ENCODE measurements at regions not wholly inside any gene's neighbourhood (a gene's known extent, or its start where the extent isn't known, plus 50 kb on each side); places are given as distances from the start of the nearest gene placed in this dataset.

GRCh38 chr4:3715855-3716630, 50.1 kb upstream of the ADRA2C start:
- no peak for DNase-seq (ENCODE audit: low spot score)

- no peak for DNase-seq (ENCODE audit: low spot score)
Measured at GRCh38 chr4:3715061-3715854, 50.9 kb upstream of the ADRA2C start.

GRCh38 chr4:3714642-3715001, 51.6 kb upstream of the ADRA2C start:
- no peak for DNase-seq (ENCODE audit: low spot score)

- no peak for DNase-seq (ENCODE audit: low spot score)
Measured at GRCh38 chr4:3713817-3714641, 52.2 kb upstream of the ADRA2C start.

- DNase-seq (ENCODE audit: low spot score) = no peak
Measured at GRCh38 chr4:3713346-3713745, 52.8 kb upstream of the ADRA2C start.

- no peak for DNase-seq (ENCODE audit: low spot score)
Measured at GRCh38 chr4:3712936-3713335, 53.2 kb upstream of the ADRA2C start.

- no peak for DNase-seq (ENCODE audit: low spot score)
Measured at GRCh38 chr4:3712112-3712805, 53.9 kb upstream of the ADRA2C start.

GRCh38 chr4:3711183-3712111, 54.7 kb upstream of the ADRA2C start:
- DNase-seq (ENCODE audit: low spot score) = no peak

- DNase-seq (ENCODE audit: low spot score) = no peak
Measured at GRCh38 chr4:3710451-3711182, 55.6 kb upstream of the ADRA2C start.

GRCh38 chr4:3709846-3710441, 56.2 kb upstream of the ADRA2C start:
- DNase-seq (ENCODE audit: low spot score) = no peak

- DNase-seq (ENCODE audit: low spot score) = no peak
Measured at GRCh38 chr4:3709061-3709845, 56.9 kb upstream of the ADRA2C start.

- DNase-seq (ENCODE audit: low spot score) = no peak
Measured at GRCh38 chr4:3708611-3709010, 57.6 kb upstream of the ADRA2C start.

- DNase-seq (ENCODE audit: low spot score) = no peak
Measured at GRCh38 chr4:3708103-3708510, 58.1 kb upstream of the ADRA2C start.

- no peak for DNase-seq (ENCODE audit: low spot score)
Measured at GRCh38 chr4:3707423-3708102, 58.6 kb upstream of the ADRA2C start.

- no peak for DNase-seq (ENCODE audit: low spot score)
Measured at GRCh38 chr4:3706565-3707422, 59.4 kb upstream of the ADRA2C start.

GRCh38 chr4:3706111-3706511, 60.1 kb upstream of the ADRA2C start:
- DNase-seq (ENCODE audit: low spot score) = no peak
